IPS-20b (cell line): ENCODE measurements at regions not wholly inside any gene's neighbourhood (a gene's known extent, or its start where the extent isn't known, plus 50 kb on each side); places are given as distances from the start of the nearest gene placed in this dataset.

ENCODE experiments used
- H3K27ac ChIP-seq: one replicate; pipeline ENCODE4 v1.5.1; 2013; ENCODE audit warnings: low read length
- H3K27me3 ChIP-seq: 2 replicates; pipeline ENCODE4 v1.6.1; 2013; ENCODE audit warnings: mild to moderate bottlenecking, low read length, inconsistent platforms; ENCODE audit not compliant: insufficient read depth
- H3K36me3 ChIP-seq: 2 replicates; pipeline ENCODE4 v1.6.1; 2013; ENCODE audit warnings: low read depth, mild to moderate bottlenecking, inconsistent platforms, low read length, moderate library complexity; ENCODE audit not compliant: insufficient read depth
- H3K4me1 ChIP-seq: 2 replicates; pipeline ENCODE4 v1.6.1; 2013; ENCODE audit warnings: mild to moderate bottlenecking, control low read depth, inconsistent platforms, low read length, moderate library complexity; ENCODE audit not compliant: insufficient read depth
- H3K4me3 ChIP-seq: 2 replicates; pipeline ENCODE4 v1.5.1; 2013; ENCODE audit warnings: mild to moderate bottlenecking, low read length, inconsistent platforms
- H3K9ac ChIP-seq: 2 replicates; pipeline ENCODE4 v1.6.1; 2013; ENCODE audit warnings: low read depth, mild to moderate bottlenecking, inconsistent platforms, low read length, moderate library complexity
- H3K9me3 ChIP-seq: 2 replicates; pipeline ENCODE4 v1.6.1; 2013; ENCODE audit warnings: mild to moderate bottlenecking, low read depth, low read length, inconsistent platforms; ENCODE audit not compliant: insufficient read depth

DNA sequence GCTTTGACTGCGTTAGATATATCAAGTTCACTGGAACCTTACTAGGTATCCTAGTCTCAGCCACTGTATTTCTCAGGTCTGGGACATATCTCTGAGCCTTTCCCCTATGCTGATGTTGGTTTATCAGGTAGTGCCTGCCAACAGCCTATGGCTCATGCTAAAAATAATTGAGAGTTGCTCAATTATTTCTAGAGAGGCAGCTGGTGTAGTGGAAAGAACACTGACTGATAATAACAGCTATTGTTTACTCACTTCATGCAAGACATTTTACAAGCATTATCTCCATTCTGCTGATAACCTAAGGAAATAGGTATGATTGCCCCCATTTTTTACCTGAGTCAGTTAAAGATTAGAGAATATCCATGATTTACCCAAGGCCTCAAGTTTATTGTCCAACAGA, 231.4 kb downstream of the LRRN1 start:
- no peak overlapping the region for H3K9ac ChIP-seq

GRCh38 chr3:4033296-4033695, 234.1 kb downstream of the LRRN1 start:
- Histone ChIP-seq H3K27ac (no peak overlapping the region), H3K9ac (no peak overlapping the region), H3K4me3 (no peak overlapping the region), H3K9me3 (no peaks in the 10 kb centered on the region), H3K36me3 (no peaks in the 10 kb centered on the region), H3K27me3 (no peaks in the 10 kb centered on the region), H3K4me1 (no peaks in the 10 kb centered on the region)

More for the DNA sequence above, 231.4 kb downstream of the LRRN1 start:
- Histone ChIP-seq H3K4me1 (no peaks in the 10 kb centered on the region), H3K9me3 (no peaks in the 10 kb centered on the region), H3K36me3 (no peaks in the 10 kb centered on the region), H3K27ac (no peak overlapping the region), H3K27me3 (no peaks in the 10 kb centered on the region), H3K4me3 (no peak overlapping the region)

- H3K27ac ChIP-seq = no peak overlapping the region
- H3K9me3 ChIP-seq = no peaks in the 10 kb centered on the region
- no peaks in the 10 kb centered on the region for H3K27me3 ChIP-seq
- no peak overlapping the region for H3K9ac ChIP-seq
- no peaks in the 10 kb centered on the region for H3K4me1 ChIP-seq
- H3K4me3 ChIP-seq = no peak overlapping the region
- H3K36me3 ChIP-seq = no peaks in the 10 kb centered on the region
Measured at GRCh38 chr3:4036046-4036445, 236.8 kb downstream of the LRRN1 start.

DNA sequence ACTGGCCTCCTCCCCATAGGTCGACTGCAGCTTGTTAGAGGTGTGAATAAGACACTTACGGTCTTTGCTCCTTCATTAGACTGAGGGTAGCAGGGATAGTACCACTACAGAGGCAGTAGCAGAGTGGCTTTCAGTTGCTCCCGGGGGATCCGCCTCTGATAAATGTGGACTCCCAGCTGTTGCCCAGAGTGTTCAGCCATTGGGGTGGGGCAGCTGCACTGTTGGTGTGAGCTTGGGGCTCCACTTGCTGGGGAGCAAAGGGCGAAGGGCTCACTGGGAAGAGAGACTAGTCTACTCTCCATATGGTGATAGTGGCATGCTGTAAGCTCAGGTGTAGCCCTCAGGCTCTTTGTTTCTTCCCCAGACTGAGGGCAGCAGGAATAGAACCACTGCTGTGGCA, 239.1 kb downstream of the LRRN1 start:
- Histone ChIP-seq H3K4me1 (no peaks in the 10 kb centered on the region), H3K27ac (no peak overlapping the region), H3K36me3 (no peaks in the 10 kb centered on the region), H3K9ac (no peak overlapping the region), H3K9me3 (no peaks in the 10 kb centered on the region), H3K27me3 (no peaks in the 10 kb centered on the region), H3K4me3 (no peak overlapping the region)

GRCh38 chr3:4042070-4042469, 242.8 kb downstream of the LRRN1 start:
- Histone ChIP-seq H3K4me1 (no peaks in the 10 kb centered on the region), H3K27me3 (no peaks in the 10 kb centered on the region), H3K9ac (no peak overlapping the region), H3K9me3 (no peaks in the 10 kb centered on the region), H3K27ac (no peak overlapping the region), H3K36me3 (no peaks in the 10 kb centered on the region), H3K4me3 (no peak overlapping the region)

DNA sequence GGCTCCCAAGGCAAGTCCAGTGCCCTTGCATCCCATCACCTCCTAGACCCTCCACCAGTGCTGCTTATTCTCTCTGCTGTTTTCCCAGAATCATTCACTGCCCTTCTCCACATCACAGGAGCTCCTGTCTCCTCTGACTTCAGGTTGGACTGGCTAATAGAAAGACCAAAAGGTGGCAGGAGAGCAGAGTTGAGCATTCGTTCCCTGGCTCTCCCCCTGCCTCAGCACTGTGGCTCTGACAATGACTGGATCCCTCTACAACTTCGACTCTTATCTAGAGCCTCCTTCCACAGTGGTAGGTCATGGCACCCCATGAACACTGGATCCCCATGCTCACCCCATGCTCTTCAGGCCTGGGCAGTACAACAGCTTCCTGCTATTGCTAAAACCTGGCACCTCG, 243.6 kb downstream of the LRRN1 start:
- no peaks in the 10 kb centered on the region for H3K27me3 ChIP-seq
- H3K27ac ChIP-seq = no peak overlapping the region
- H3K9ac ChIP-seq = no peak overlapping the region
- H3K36me3 ChIP-seq = no peaks in the 10 kb centered on the region
- H3K9me3 ChIP-seq = no peaks in the 10 kb centered on the region
- H3K4me1 ChIP-seq = no peaks in the 10 kb centered on the region
- H3K4me3 ChIP-seq = no peak overlapping the region

- Histone ChIP-seq H3K36me3 (no peaks in the 10 kb centered on the region), H3K4me1 (no peaks in the 10 kb centered on the region), H3K9me3 (no peaks in the 10 kb centered on the region), H3K27ac (no peak overlapping the region), H3K27me3 (no peaks in the 10 kb centered on the region), H3K9ac (no peak overlapping the region), H3K4me3 (no peak overlapping the region)
Measured at GRCh38 chr3:4043867-4044575, 244.8 kb downstream of the LRRN1 start.

DNA sequence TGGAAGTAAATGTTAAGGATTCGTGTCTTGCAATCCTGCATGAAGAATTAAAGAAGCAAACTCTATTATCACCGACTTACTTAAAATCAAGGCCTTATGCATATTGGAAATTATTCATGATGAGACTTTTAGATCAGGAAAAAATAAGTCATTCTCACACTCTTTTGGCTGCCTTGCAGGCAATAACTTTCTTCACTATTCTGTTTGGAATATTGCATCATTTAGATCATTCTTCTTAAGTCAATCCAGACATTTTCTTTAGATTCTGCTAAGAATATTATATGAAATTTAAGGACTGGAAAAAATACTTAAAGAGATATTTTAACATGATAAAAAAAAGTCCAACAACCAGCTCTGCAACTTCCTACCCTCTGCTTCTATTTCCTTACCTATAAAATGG, 245.4 kb downstream of the LRRN1 start:
- no peak overlapping the region for H3K9ac ChIP-seq
- no peak overlapping the region for H3K27ac ChIP-seq
- no peaks in the 10 kb centered on the region for H3K27me3 ChIP-seq
- H3K36me3 ChIP-seq = no peaks in the 10 kb centered on the region
- H3K4me1 ChIP-seq = no peaks in the 10 kb centered on the region
- H3K4me3 ChIP-seq = no peak overlapping the region
- H3K9me3 ChIP-seq = no peaks in the 10 kb centered on the region

DNA sequence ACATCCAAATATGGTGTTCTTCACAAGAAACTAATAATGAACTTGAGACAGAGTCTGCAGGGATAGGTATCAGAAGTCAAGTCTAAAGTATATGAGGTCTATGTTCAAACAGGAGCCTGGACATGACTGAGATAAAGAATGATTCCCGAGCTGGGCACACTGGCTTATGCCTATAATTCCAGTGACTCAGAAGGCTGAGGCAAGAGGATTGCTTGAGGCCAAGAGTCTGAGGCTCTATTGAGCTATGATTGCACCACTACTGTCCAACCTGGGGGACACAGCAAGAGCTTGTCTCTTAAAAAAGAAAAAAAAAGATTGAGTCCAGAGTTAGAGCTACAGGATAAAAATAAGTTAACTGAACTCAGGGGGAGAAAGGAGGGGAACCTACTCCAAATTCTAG, 246.5 kb downstream of the LRRN1 start:
- H3K36me3 ChIP-seq = no peaks in the 10 kb centered on the region
- H3K27ac ChIP-seq = no peak overlapping the region
- no peaks in the 10 kb centered on the region for H3K27me3 ChIP-seq
- H3K9me3 ChIP-seq = no peaks in the 10 kb centered on the region
- H3K9ac ChIP-seq = no peak overlapping the region
- no peak overlapping the region for H3K4me3 ChIP-seq
- no peaks in the 10 kb centered on the region for H3K4me1 ChIP-seq

- Histone ChIP-seq H3K9ac (no peak overlapping the region), H3K36me3 (no peaks in the 10 kb centered on the region)
Measured at GRCh38 chr3:4047366-4047765, 248.1 kb downstream of the LRRN1 start.

GRCh38 chr3:4052706-4053105, 250.5 kb upstream of the SETMAR start:
- H3K4me1 ChIP-seq = no peaks in the 10 kb centered on the region
- H3K4me3 ChIP-seq = no peak overlapping the region
- H3K36me3 ChIP-seq = no peaks in the 10 kb centered on the region
- no peak overlapping the region for H3K27ac ChIP-seq
- no peak overlapping the region for H3K9ac ChIP-seq
- no peaks in the 10 kb centered on the region for H3K27me3 ChIP-seq
- H3K9me3 ChIP-seq = no peaks in the 10 kb centered on the region

More at GRCh38 chr3:4047366-4047765, 248.1 kb downstream of the LRRN1 start:
- Histone ChIP-seq H3K27me3 (no peaks in the 10 kb centered on the region), H3K4me1 (no peaks in the 10 kb centered on the region), H3K9me3 (no peaks in the 10 kb centered on the region), H3K27ac (no peak overlapping the region), H3K4me3 (no peak overlapping the region)

GRCh38 chr3:4053975-4054374, 249.2 kb upstream of the SETMAR start:
- Histone ChIP-seq H3K9me3 (no peaks in the 10 kb centered on the region), H3K4me3 (no peak overlapping the region), H3K36me3 (no peaks in the 10 kb centered on the region), H3K9ac (no peak overlapping the region), H3K27ac (no peak overlapping the region), H3K4me1 (no peaks in the 10 kb centered on the region), H3K27me3 (no peaks in the 10 kb centered on the region)
